ENCODE measurements at regions not wholly inside any gene's neighbourhood (a gene's known extent, or its start where the extent isn't known, plus 50 kb on each side); places are given as distances from the start of the nearest gene placed in this dataset.
A peak's percentile ranks its signal among the peaks of the same experiment; 100 is the strongest.
"Not testable (repeated sequence)": the region's sequence is repeated elsewhere in the genome, so short reads cannot be mapped to it uniquely, and the experiment has no call there.

DNA sequence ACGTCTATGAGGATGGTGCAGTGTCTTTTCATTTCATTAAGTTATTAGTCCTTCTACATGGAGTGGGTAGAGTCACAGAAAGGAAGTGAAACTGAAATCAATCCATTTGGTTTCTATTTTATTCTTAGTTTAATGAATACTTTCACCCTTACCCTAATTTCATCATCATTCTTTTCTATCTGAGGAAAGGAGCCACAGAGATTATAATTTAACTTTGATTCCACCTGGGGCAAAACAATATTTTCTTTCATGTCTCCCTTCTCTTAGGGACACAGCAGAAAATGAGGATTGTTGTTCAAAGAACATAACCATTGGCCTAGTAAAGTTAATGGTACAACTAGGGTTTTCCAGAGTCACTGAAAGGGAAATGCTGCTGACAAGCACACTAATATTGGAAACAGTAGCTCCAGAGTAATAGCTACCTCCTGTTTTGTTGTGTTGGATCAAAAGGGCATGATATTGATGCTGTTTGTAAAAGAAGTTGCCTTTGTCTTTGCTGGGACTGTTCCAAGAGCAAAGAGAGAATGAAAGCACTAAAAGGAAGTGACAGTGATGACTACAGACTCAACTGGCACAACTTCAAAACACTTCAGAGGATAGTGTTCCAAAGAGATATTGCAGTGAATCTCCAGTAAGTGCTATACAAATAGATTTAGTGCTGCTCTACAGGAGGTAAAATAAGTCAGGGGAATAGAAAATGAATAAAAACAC lies 247.1 kb upstream of the PITX2 start:
- ATAC-seq (peak; percentile 80 to 81), DNase-seq (no peak)
- intact Hi-C loops (cut with DNase I): no loop called here

DNA sequence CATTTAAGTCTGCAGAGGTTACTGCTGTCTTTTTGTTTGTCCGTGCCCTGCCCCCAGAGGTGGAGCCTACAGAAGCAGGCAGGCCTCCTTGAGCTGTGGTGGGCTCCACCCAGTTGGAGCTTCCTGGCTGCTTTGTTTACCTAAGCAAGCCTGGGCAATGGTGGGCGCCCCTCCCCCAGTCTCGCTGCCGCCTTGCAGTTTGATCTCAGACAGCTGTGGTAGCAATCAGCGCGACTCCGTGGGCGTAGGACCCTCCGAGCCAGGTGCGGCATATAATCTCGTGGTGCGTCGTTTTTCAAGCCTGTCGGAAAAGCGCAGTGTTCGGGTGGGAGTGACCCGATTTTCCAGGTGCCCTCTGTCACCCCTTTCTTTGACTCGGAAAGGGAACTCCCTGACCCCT lies 253.3 kb upstream of the PITX2 start:
- DNase-seq; ATAC-seq; intact Hi-C loops (cut with DNase I): not testable (repeated sequence)

GRCh38 chr4:110876866-110877265 lies 254.0 kb upstream of the PITX2 start:
- intact Hi-C loops (cut with DNase I): no loop called here
- DNase-seq (no peak), ATAC-seq (no peak)

- intact Hi-C loops (cut with DNase I): no loop called here
- ATAC-seq (no peak), DNase-seq (no peak)
Measured at GRCh38 chr4:110877778-110878370, 255.0 kb upstream of the PITX2 start.

DNA sequence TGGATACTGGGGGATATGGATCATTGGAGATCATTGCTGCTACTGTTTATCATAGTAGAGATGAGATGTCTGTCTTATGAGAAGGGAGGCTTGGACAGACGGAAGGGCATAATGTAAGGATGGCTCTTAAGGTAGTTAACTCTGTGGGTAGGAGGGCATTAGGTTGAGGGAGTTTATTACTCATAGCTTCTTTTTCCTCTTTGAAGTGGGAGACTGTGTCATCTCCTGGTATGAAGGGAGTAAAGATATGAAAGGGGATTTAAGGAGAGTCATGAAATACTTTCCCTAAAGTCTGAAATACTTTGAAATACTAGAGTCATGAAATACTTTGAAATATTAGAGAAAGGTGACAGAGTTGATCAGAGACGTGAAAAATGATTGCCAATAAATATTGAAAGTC lies 255.5 kb upstream of the PITX2 start:
- no peak for DNase-seq
- no peak for ATAC-seq
- intact Hi-C loops (cut with DNase I): no loop called here

DNA sequence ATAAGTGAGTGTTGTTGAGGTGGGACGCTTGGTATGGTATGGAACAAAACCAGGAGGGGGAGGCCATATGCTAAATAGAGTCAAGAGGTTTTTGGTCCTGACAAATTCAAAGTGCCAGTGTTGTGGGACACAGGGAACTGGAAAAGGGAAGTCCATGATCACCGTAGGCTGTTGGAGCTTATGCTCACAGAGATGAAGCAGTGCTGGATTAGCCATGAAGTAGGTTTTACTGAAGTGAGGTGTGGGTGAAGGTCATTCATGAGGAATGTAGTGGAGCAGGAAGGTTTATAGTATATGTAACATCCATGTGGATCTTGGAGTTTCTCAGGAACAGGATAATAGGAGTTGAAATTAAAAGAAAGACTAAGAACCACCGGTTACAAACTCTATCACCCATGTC lies 256.1 kb upstream of the PITX2 start:
- DNase-seq: no peak
- no peak for ATAC-seq
- intact Hi-C loops (cut with DNase I): no loop called here

DNA sequence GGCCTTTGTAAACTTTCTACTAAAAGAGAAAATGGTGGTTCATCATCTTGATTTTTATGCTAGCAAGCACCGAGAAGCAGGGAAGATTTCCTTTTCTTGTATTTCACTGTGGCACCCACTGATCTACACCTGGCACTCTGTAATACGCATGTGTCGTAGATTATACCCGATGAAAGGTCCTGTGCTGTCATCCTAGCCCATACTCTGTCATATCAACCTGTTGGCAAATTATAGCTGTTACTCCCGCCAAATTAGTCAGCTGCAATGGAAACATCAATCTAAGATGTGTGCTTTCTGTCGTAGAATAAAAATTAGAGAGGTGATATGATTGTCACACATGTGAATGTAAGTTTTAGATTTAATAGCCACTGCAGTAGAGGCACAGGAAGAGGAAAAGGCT lies 263.4 kb upstream of the PITX2 start:
- ATAC-seq: no peak
- intact Hi-C loops (cut with DNase I): no loop called here
- DNase-seq: no peak

DNA sequence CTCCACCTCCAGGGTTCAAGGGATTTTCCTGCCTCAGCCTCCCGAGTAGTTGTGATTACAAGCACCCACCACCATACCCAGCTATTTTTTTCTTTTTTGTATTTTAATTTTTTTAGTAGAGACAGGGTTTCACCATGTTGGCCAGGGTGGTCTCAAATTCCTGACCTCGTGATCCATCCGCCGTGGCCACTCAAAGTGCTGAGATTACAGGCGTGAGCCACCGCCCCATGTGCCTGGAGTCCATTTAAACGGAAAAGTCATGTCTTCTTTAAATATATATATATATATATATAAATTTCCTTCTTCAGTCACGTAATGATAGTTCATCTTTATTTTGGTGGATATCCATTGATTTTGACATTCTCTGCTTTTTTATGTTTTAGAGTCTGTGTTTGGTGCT lies 264.0 kb upstream of the PITX2 start:
- DNase-seq: no peak
- ATAC-seq: no peak
- intact Hi-C loops (cut with DNase I): no loop called here

GRCh38 chr4:110897784-110898183 lies 274.9 kb upstream of the PITX2 start:
- DNase-seq (no peak), ATAC-seq (no peak)
- intact Hi-C loops (cut with DNase I): no loop called here

DNA sequence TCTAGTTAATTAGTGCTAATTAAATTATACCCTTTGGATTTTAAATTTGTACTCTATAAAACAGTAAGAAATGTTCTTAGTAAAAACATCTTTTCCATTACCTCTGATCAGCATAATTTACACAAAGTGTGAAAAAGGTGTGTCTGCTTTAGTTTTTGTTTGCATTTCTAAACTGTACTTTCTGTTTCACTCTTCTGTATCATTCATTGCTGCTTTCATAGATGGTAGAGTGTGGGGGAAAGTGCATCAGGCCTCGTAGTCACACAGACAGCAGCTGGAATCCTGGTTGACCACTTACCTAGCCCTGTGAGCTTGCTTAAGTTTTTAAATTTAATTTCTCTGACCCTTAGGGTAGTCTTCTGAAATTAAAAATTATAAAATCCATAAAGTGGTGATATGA lies 275.4 kb upstream of the PITX2 start:
- intact Hi-C loops (cut with DNase I): no loop called here
- DNase-seq: no peak
- ATAC-seq: no peak

GRCh38 chr4:110900213-110900769 lies 277.4 kb upstream of the PITX2 start:
- no peak for ATAC-seq
- intact Hi-C loops (cut with DNase I): no loop called here
- no peak for DNase-seq

DNA sequence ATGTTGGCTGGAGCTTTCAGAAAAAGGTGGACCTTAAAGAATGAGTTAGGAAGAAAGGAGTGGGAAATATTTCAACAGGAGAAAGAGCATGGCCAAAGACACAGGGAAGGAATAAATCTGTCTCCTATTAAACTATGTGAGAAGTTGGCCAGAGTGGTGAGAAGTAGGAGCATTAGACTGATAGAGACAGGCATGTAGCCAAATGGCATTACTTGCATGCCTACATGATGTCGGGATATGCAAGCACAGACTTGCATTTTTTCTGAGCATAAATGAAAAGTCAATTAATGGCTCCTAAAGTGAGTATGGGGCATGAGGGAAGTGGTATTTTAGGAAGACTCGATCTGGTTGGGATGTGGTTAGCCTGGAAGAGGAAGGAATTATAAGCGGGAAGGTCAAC lies 279.6 kb upstream of the PITX2 start:
- ATAC-seq: no peak
- intact Hi-C loops (cut with DNase I): no loop called here
- DNase-seq: no peak

GRCh38 chr4:110904435-110905065 lies 281.7 kb upstream of the PITX2 start:
- intact Hi-C loops (cut with DNase I): no loop called here
- DNase-seq (no peak), ATAC-seq (no peak)

DNA sequence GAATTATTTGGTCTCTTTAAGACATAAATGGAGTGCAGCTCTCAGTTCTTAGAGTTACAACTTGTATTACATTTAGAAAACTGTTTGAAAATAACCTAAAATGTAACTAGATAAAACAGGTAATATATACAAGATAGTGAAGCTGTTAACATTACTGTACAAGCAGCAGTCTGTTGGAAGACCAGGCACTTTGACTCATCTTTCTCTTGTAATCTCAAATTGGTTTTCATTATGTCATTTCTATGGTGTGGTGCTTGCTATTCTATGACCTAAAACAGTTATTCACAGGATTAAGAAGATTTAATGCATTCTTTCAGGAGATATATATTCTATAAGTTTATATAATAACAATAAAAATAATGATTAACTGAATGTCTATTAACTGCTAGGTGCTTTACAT lies 282.5 kb upstream of the PITX2 start:
- no peak for DNase-seq
- intact Hi-C loops (cut with DNase I): no loop called here
- no peak for ATAC-seq

- no peak for ATAC-seq
- no peak for DNase-seq
- intact Hi-C loops (cut with DNase I): no loop called here
Measured at GRCh38 chr4:110907801-110908313, 285.0 kb upstream of the PITX2 start.

DNA sequence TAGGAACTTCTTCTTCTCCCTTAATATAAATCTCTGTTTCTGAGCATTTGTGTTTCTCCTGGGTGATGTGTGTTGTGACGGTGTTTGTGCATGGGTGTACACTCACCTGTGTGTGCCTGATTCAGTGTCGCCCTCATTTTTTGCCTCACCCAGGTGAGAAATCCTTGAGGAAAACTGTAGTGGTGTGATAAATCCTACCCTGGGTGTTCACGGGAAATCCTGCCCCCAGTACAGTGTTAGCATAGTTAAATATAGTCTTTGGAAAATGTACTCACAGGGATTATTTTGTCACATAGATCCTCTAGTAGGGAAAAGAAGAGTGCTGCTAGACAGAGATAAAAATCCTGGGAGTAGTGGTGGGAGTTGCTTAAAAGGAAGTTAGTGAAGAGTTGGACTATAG lies 291.9 kb upstream of the PITX2 start:
- intact Hi-C loops (cut with DNase I): no loop called here
- no peak for DNase-seq
- ATAC-seq: no peak

DNA sequence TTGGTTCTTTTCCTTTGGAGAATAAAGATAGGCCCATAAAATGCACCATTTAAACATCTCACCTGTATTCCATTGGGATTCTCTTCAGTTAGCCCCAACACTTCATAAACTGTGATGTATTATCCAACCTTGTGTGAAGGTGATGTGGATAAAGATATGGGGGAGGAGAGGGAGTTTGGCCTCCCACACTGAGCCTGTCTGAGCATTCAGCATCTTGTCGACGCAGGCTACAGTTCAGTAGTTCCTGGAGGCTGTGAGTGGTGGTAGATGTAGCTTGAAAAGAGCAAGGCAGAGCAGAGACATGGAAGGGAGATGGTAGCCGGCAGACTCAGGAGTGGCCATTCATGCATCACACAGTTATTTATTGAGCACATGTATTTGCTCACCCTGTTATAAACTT lies 292.4 kb upstream of the PITX2 start:
- intact Hi-C loops (cut with DNase I): no loop called here
- DNase-seq (no peak), ATAC-seq (no peak)

DNA sequence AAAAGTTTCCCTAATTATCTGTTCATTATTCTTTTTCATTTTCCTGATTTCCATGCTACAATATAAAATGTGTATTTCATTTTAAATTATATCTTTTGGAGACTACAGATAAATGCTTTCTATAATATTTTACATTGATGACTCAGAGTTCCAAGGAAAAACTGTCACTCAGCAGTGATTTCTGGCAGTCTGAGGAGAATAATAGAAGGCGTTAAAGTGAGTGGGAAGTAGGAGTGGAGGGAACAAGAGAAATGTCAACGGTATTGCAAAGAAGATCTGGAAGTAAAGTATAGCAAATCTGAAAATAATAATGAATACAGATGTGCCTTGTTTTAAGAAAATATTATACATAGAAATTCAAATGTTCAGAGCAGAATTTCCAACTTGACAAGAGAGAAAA lies 293.6 kb upstream of the PITX2 start:
- intact Hi-C loops (cut with DNase I): no loop called here
- ATAC-seq (no peak), DNase-seq (no peak)

GRCh38 chr4:110917835-110918234 lies 295.0 kb upstream of the PITX2 start:
- no peak for ATAC-seq
- intact Hi-C loops (cut with DNase I): no loop called here
- no peak for DNase-seq

- ATAC-seq: no peak
- DNase-seq: no peak
- intact Hi-C loops (cut with DNase I): no loop called here
Measured at GRCh38 chr4:110920990-110921389, 298.1 kb upstream of the PITX2 start.

- ATAC-seq: no peak
- no peak for DNase-seq
- intact Hi-C loops (cut with DNase I): no loop called here
Measured at GRCh38 chr4:110924761-110925160, 301.9 kb upstream of the PITX2 start.

Measured in left cardiac atrium (tissue), 4 donors.